RWPE1 (cell line): ENCODE measurements at regions not wholly inside any gene's neighbourhood (a gene's known extent, or its start where the extent isn't known, plus 50 kb on each side); places are given as distances from the start of the nearest gene placed in this dataset.

Experiments
- CTCF ChIA-PET: fragments of 350-600 bp; sonication (Branson Sonifier 250); formaldehyde crosslinking; extraction: SDS; loops from one replicate; lab custom pipeline; 2021; lab: Yijun Ruan, JAX
- POLR2A ChIA-PET: fragments of 400-600 bp; formaldehyde crosslinking; extraction: SDS; loops from one replicate; lab custom pipeline; 2020; ENCODE audit warnings: antibody characterized with exemption; ENCODE audit not compliant: low non-redundant PET; lab: Yijun Ruan, JAX
- DNase-seq: peaks from one replicate; pipeline ENCODE4 v3.0.0; 2012; ENCODE audit warnings: low spot score
- H3K27ac ChIP-seq: fragments of 450-650 bp; 2 replicates; pipeline ENCODE4 v1.5.1; 2017
- CTCF ChIP-seq: fragments of 450-650 bp; conservative IDR thresholded peaks from 2 replicates; pipeline ENCODE4 v1.5.1; 2017; ENCODE audit warnings: low read depth, mild to moderate bottlenecking

- ChIA-PET POLR2A (no interaction called here), CTCF (interaction anchor here (0.9 kb wide), 1 partner anchor 14 kb away, joined by 3 read pairs; no protein-coding TSS in a partner anchor)
- no peak overlapping the region for H3K27ac ChIP-seq
- no peak for DNase-seq
- no peak for TF ChIP-seq CTCF
Measured at GRCh38 chr16:62254372-62254771, 218.1 kb upstream of the CDH8 start.

- ChIA-PET CTCF (interaction anchor here (0.7 to 0.9 kb wide), 2 partner anchors 13 to 764 kb away, joined by 3 to 4 read pairs; no protein-coding TSS in a partner anchor), POLR2A (no interaction called here)
- no peak for TF ChIP-seq CTCF
- H3K27ac ChIP-seq = no peak overlapping the region
- DNase-seq = peak; percentile 63
Measured at GRCh38 chr16:62253966-62254365, 217.7 kb upstream of the CDH8 start.

GRCh38 chr16:62249069-62249468 is 212.8 kb upstream of the CDH8 start:
- no peak for TF ChIP-seq CTCF
- no peak for DNase-seq
- no peak overlapping the region for H3K27ac ChIP-seq
- ChIA-PET CTCF (no interaction called here), POLR2A (no interaction called here)

- DNase-seq = no peak
- POLR2A ChIA-PET = no interaction called here
- no peak for TF ChIP-seq CTCF
- H3K27ac ChIP-seq = peak overlapping the region; percentile 17; the same call in 1 of the 2 replicates
- CTCF ChIA-PET = interaction anchor here (0.7 to 0.9 kb wide), 2 partner anchors 14 to 603 kb away, joined by 3 to 6 read pairs; no protein-coding TSS in a partner anchor
Measured at GRCh38 chr16:62240722-62241121, 204.5 kb upstream of the CDH8 start.

- H3K27ac ChIP-seq = no peak overlapping the region
- CTCF ChIA-PET = interaction anchor here (1.0 kb wide), 1 partner anchor 30 kb away, joined by 4 read pairs; no protein-coding TSS in a partner anchor
- TF ChIP-seq CTCF = peak; percentile 67
- POLR2A ChIA-PET = no interaction called here
- peak; percentile 54 for DNase-seq
Measured at GRCh38 chr16:62225675-62226074, 189.4 kb upstream of the CDH8 start.

GRCh38 chr16:62224646-62225209 is 188.5 kb upstream of the CDH8 start:
- ChIA-PET CTCF (interaction anchor here (1.8 kb wide), 1 partner anchor 31 kb away, joined by 10 read pairs; no protein-coding TSS in a partner anchor), POLR2A (no interaction called here)
- DNase-seq = no peak
- TF ChIP-seq CTCF = no peak
- no peak overlapping the region for H3K27ac ChIP-seq
